ENCODE measurements at regions not wholly inside any gene's neighbourhood (a gene's known extent, or its start where the extent isn't known, plus 50 kb on each side); places are given as distances from the start of the nearest gene placed in this dataset.

GRCh38 chr12:33825442-33825841 lies 196.9 kb upstream of the ALG10 start:
- Histone ChIP-seq H2AFZ (no peak overlapping the region), H4K20me1 (ENCODE audit: insufficient read depth) (no peaks in the 10 kb centered on the region), H3K27ac (no peak overlapping the region), H3K4me2 (no peak overlapping the region), H3K9me3 (ENCODE audit: insufficient read depth, low read depth) (no peaks in the 10 kb centered on the region; the same call in 1 of the 2 replicates), H3K4me1 (replicated peaks; ENCODE audit: insufficient read depth) (no peaks in the 10 kb centered on the region), H3K9me2 (ENCODE audit: insufficient read depth) (no peaks in the 10 kb centered on the region), H3K4me3 (no peak overlapping the region), H3K79me2 (ENCODE audit: low read depth) (no peaks in the 10 kb centered on the region), H3K27me3 (ENCODE audit: insufficient read depth, low read depth) (no peaks in the 10 kb centered on the region), H3K36me3 (ENCODE audit: low read depth) (no peaks in the 10 kb centered on the region), H3F3A (ENCODE audit: insufficient read depth, low read depth) (no peaks in the 10 kb centered on the region)
- intact Hi-C loops (cut with micrococcal nuclease; ENCODE audit: unreplicated experiment) = no loop called here
- ChIA-PET CTCF (no interaction called here), POLR2A (ENCODE audit: unreplicated experiment) (no interaction called here)
- no TSS peak for BruUV-seq (replicated peaks)
- DNase-seq = no peak
- TF ChIP-seq CTCF (conservative IDR thresholded peaks at IDR 0.05) (no peak), EZH2 (IDR thresholded peaks at IDR 0.05; ENCODE audit: low read depth) (no peak)

GRCh38 chr12:33825986-33826602 lies 196.2 kb upstream of the ALG10 start:
- no peaks in the 10 kb centered on the region for H3K9me2 ChIP-seq (ENCODE audit: insufficient read depth)
- POLR2A ChIA-PET (ENCODE audit: unreplicated experiment) = no interaction called here
- no peaks in the 10 kb centered on the region for H3K36me3 ChIP-seq (ENCODE audit: low read depth)
- TF ChIP-seq CTCF (conservative IDR thresholded peaks at IDR 0.05) = no peak
- no peak for TF ChIP-seq EZH2 (IDR thresholded peaks at IDR 0.05; ENCODE audit: low read depth)
- no peaks in the 10 kb centered on the region for H3K9me3 ChIP-seq (ENCODE audit: insufficient read depth, low read depth)
- no peak overlapping the region for H3K4me2 ChIP-seq
- no peak for DNase-seq
- no peaks in the 10 kb centered on the region for H3K27me3 ChIP-seq (ENCODE audit: insufficient read depth, low read depth)
- BruUV-seq (replicated peaks) = no TSS peak
- no peak overlapping the region for H2AFZ ChIP-seq
- no peaks in the 10 kb centered on the region for H3K4me1 ChIP-seq (replicated peaks; ENCODE audit: insufficient read depth)
- intact Hi-C loops (cut with micrococcal nuclease; ENCODE audit: unreplicated experiment) = no loop called here
- CTCF ChIA-PET = no interaction called here
- H3K27ac ChIP-seq = no peak overlapping the region
- H3K4me3 ChIP-seq = no peak overlapping the region
- no peaks in the 10 kb centered on the region for H3K79me2 ChIP-seq (ENCODE audit: low read depth)
- no peaks in the 10 kb centered on the region for H3F3A ChIP-seq (ENCODE audit: insufficient read depth, low read depth)
- no peaks in the 10 kb centered on the region for H4K20me1 ChIP-seq (ENCODE audit: insufficient read depth)

GRCh38 chr12:33828326-33828725 lies 194.0 kb upstream of the ALG10 start:
- H3K79me2 ChIP-seq (ENCODE audit: low read depth) = no peaks in the 10 kb centered on the region
- intact Hi-C loops (cut with micrococcal nuclease; ENCODE audit: unreplicated experiment) = no loop called here
- ChIA-PET CTCF (no interaction called here), POLR2A (ENCODE audit: unreplicated experiment) (no interaction called here)
- H3K4me2 ChIP-seq = no peak overlapping the region
- no peak overlapping the region for H3K4me3 ChIP-seq
- peak overlapping the region; percentile 22; the same call in 1 of the 2 replicates for H2AFZ ChIP-seq
- BruUV-seq (replicated peaks) = no TSS peak
- no peaks in the 10 kb centered on the region for H3F3A ChIP-seq (ENCODE audit: insufficient read depth, low read depth)
- no peak overlapping the region for H3K27ac ChIP-seq
- H4K20me1 ChIP-seq (ENCODE audit: insufficient read depth) = no peaks in the 10 kb centered on the region
- no peaks in the 10 kb centered on the region for H3K36me3 ChIP-seq (ENCODE audit: low read depth)
- H3K4me1 ChIP-seq (replicated peaks; ENCODE audit: insufficient read depth) = no peaks in the 10 kb centered on the region
- no peaks in the 10 kb centered on the region for H3K9me3 ChIP-seq (ENCODE audit: insufficient read depth, low read depth)
- no peak for TF ChIP-seq CTCF (conservative IDR thresholded peaks at IDR 0.05)
- TF ChIP-seq EZH2 (IDR thresholded peaks at IDR 0.05; ENCODE audit: low read depth) = no peak
- no peak for DNase-seq
- no peaks in the 10 kb centered on the region for H3K9me2 ChIP-seq (ENCODE audit: insufficient read depth)
- H3K27me3 ChIP-seq (ENCODE audit: insufficient read depth, low read depth) = no peaks in the 10 kb centered on the region

Measured in PC-9 (cell line).